ENCODE measurements at regions not wholly inside any gene's neighbourhood (a gene's known extent, or its start where the extent isn't known, plus 50 kb on each side); places are given as distances from the start of the nearest gene placed in this dataset.

DNA sequence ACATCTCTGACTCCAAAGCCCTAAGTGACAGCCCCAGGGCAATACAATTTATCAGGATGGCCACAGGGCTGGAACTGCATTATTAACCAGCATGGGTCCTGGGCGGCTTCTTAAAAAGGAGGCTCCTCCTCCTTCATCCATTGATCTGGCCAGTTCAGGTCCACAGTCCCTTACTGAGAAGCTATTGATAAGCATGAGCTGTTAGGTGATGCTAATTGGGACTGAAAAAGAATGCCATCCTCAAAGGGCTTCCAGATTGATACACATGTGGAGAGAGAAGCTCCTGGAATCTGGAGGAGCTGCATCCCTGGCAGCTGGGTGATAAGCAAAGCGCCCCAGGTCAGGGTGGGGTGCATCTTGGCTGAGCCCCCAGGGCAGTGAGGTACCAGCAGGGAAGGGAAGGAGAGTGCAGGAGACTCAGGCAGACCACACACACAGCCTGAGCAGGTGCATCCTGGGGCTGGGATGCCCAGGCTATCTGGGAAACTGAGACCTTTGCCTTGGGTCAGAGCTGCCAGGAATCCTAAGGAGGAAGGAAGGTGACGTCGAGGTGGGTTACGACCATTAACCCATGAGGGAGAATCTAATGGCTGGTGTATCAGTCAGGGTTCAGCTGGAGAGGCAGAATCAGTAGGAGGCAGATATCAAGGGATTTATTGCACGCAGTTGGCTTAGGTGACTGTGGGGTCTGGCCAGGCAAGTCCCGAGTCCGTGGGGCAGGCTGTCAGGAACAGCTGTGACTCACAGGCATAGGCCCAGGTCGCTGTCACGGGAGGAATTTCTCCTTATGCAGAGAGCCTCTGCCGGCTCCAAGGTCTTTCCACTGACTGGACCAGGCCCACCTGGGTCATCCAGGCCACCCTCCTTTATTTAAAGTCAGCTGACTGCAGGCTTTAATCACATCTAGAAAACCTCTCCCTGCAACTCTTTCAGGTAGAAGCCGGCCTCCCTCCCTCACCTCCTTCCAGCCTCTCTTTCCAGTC, 261.2 kb downstream of the BMP7 start:
- no peak for DNase-seq (ENCODE audit: unreplicated experiment)
- TF ChIP-seq, protein P1, sequence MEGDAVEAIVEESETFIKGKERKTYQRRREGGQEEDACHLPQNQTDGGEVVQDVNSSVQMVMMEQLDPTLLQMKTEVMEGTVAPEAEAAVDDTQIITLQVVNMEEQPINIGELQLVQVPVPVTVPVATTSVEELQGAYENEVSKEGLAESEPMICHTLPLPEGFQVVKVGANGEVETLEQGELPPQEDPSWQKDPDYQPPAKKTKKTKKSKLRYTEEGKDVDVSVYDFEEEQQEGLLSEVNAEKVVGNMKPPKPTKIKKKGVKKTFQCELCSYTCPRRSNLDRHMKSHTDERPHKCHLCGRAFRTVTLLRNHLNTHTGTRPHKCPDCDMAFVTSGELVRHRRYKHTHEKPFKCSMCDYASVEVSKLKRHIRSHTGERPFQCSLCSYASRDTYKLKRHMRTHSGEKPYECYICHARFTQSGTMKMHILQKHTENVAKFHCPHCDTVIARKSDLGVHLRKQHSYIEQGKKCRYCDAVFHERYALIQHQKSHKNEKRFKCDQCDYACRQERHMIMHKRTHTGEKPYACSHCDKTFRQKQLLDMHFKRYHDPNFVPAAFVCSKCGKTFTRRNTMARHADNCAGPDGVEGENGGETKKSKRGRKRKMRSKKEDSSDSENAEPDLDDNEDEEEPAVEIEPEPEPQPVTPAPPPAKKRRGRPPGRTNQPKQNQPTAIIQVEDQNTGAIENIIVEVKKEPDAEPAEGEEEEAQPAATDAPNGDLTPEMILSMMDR (IDR thresholded peaks at IDR 0.05; ENCODE audit: unreplicated experiment) = no peak
- no peaks in the 10 kb centered on the region for H3K36me3 Mint-ChIP-seq (ENCODE audit: insufficient read depth, unreplicated experiment)
- H3K27me3 Mint-ChIP-seq (ENCODE audit: insufficient read depth, unreplicated experiment) = peaks cover 16% of the 10 kb centered on the region
- POLR2A ChIA-PET = interaction anchor here (1.7 kb wide), 1 partner anchor 20 kb away, joined by 4 read pairs; no protein-coding TSS in a partner anchor
- intact Hi-C loops (cut with micrococcal nuclease) = no loop called here
- H3K4me1 Mint-ChIP-seq (ENCODE audit: insufficient read depth, unreplicated experiment) = peaks cover 19% of the 10 kb centered on the region
- CTCF ChIA-PET = interaction anchor here (0.6 to 1.3 kb wide), 5 partner anchors 10 to 1259 kb away, joined by 3 to 6 read pairs (median 3); no protein-coding TSS in a partner anchor
- BruUV-seq (replicated peaks) = no TSS peak
- no peak overlapping the region for H3K27ac Mint-ChIP-seq (ENCODE audit: low read depth, unreplicated experiment)
- no peak overlapping the region for H3K4me3 Mint-ChIP-seq (ENCODE audit: unreplicated experiment)
- H3K9me3 Mint-ChIP-seq (ENCODE audit: unreplicated experiment) = no peaks in the 10 kb centered on the region

DNA sequence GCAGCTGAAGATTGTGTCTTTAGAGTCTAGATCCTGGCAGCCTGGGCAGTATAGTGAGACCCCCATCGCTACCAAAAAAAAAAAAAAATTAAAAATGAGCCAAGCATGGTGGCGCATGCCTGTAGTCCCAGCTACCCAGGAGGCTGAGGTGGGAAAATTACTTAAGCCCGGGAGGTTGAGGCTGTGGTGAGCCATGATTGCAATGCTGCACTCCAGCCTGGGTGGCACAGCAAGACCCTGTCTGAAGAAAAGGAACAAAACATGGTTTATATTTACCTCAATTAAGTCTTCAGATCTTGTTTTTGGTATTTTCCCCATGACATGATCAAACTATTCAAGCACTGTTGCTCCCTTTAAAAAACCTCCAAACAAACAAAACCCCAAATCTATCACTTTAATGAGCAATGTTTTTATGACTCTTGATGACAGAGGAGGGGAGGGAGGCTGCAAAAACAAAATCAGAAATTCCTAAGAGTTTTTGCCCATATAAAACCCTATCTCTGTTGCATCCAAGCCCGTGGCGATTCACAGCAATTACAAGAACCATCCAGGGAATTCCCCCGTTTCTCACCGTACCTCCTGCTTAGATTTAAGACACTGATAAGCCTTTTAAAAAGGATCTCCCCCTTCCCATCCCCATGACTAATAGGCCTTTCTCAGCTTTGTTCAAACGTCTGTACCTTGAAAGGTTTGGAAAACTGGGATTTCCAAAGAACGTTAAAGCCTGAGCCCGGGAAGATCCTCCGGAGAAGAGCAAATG, 259.9 kb downstream of the BMP7 start:
- ChIA-PET POLR2A (interaction anchor here (0.7 to 1.9 kb wide), 6 partner anchors 8 to 219 kb away, joined by 3 to 8 read pairs (median 4); no protein-coding TSS in a partner anchor), CTCF (interaction anchor here (0.6 to 0.8 kb wide), 3 partner anchors 10 to 427 kb away, joined by 3 read pairs; no protein-coding TSS in a partner anchor)
- TF ChIP-seq, protein P1 (IDR thresholded peaks at IDR 0.05; ENCODE audit: unreplicated experiment) = no peak
- Mint-ChIP-seq H3K27me3 (ENCODE audit: insufficient read depth, unreplicated experiment) (peaks cover 16% of the 10 kb centered on the region), H3K4me1 (ENCODE audit: insufficient read depth, unreplicated experiment) (peaks cover 19% of the 10 kb centered on the region), H3K4me3 (ENCODE audit: unreplicated experiment) (no peak overlapping the region), H3K27ac (ENCODE audit: low read depth, unreplicated experiment) (no peak overlapping the region), H3K36me3 (ENCODE audit: insufficient read depth, unreplicated experiment) (no peaks in the 10 kb centered on the region), H3K9me3 (ENCODE audit: unreplicated experiment) (no peaks in the 10 kb centered on the region)
- BruUV-seq (replicated peaks) = no TSS peak
- intact Hi-C loops (cut with micrococcal nuclease) = no loop called here
- no peak for DNase-seq (ENCODE audit: unreplicated experiment)

DNA sequence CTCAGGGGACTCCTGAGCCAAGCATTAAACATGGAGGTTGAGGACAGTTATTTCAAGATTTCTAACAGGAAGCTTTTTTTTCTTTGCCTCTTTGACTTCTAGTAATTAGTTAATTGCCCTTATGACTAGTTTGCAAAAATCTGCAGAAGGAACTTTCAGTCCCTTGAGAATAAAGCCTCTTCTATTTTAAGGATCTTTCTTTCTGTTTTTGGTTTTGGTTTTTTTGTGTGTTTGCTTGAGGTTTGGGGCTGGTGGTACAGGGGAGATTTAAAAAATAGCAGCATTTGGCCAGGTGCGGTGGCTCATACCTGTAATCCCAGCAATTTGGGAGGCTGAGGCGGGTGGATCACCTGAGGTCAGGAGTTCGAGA, 259.3 kb downstream of the BMP7 start:
- CTCF ChIA-PET = interaction anchor here (0.5 to 1.6 kb wide), 7 partner anchors 9 to 377 kb away, joined by 3 to 5 read pairs (median 4); partner anchors contain the start of gene TFAP2C
- POLR2A ChIA-PET = interaction anchor here (0.5 to 1.9 kb wide), 7 partner anchors 9 to 373 kb away, joined by 3 to 8 read pairs (median 4); no protein-coding TSS in a partner anchor
- Mint-ChIP-seq H3K4me1 (ENCODE audit: insufficient read depth, unreplicated experiment) (peaks cover 19% of the 10 kb centered on the region), H3K4me3 (ENCODE audit: unreplicated experiment) (no peak overlapping the region), H3K36me3 (ENCODE audit: insufficient read depth, unreplicated experiment) (no peaks in the 10 kb centered on the region), H3K9me3 (ENCODE audit: unreplicated experiment) (no peaks in the 10 kb centered on the region), H3K27ac (ENCODE audit: low read depth, unreplicated experiment) (no peak overlapping the region), H3K27me3 (ENCODE audit: insufficient read depth, unreplicated experiment) (peaks cover 16% of the 10 kb centered on the region)
- TF ChIP-seq, protein P1 (IDR thresholded peaks at IDR 0.05; ENCODE audit: unreplicated experiment) = no peak
- no TSS peak for BruUV-seq (replicated peaks)
- DNase-seq (ENCODE audit: unreplicated experiment) = no peak
- intact Hi-C loops (cut with micrococcal nuclease) = no loop called here
